ENCODE measurements at regions not wholly inside any gene's neighbourhood (a gene's known extent, or its start where the extent isn't known, plus 50 kb on each side); places are given as distances from the start of the nearest gene placed in this dataset.

DNA sequence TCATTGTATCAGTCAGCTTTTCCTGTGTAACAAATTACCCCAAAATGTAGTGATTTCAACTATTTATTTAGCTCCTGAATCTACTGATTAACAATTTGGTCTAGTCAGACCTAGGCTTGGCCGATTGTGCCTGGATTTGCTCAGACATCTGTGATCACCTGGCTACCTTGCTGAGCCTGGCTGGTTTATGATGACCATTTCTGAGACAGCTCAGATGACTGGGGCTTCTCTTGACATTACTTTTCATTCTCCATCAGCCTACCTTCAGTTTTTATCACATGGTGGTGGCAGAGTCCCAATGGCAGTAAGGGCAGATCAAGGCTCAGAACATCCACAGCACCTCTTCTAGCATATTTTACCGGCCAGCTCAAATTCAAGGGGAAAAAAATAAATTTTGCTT lies 286.3 kb downstream of the BTG1 start:
- no peak for TF ChIP-seq CTCF (conservative IDR thresholded peaks at IDR 0.05)
- no peak for TF ChIP-seq ZFX (IDR thresholded peaks at IDR 0.05)
